GM06990 (cell line): ENCODE measurements at regions not wholly inside any gene's neighbourhood (a gene's known extent, or its start where the extent isn't known, plus 50 kb on each side); places are given as distances from the start of the nearest gene placed in this dataset.

ENCODE experiments used
- DNase-seq: peaks from one replicate; pipeline ENCODE4 v3.0.0-alpha.2; 2011; ENCODE audit not compliant: insufficient read length; ENCODE audit errors: extremely low read depth
- H3K27me3 ChIP-seq: replicated peaks from 2 replicates; pipeline ENCODE4 v1.6.0; 2011; ENCODE audit warnings: low read length; ENCODE audit not compliant: control insufficient read depth, insufficient read depth
- H3K36me3 ChIP-seq: 2 replicates; pipeline ENCODE4 v1.5.1; 2011; ENCODE audit warnings: low read length; ENCODE audit not compliant: control insufficient read depth, insufficient read depth
- H3K4me3 ChIP-seq: replicated peaks from 2 replicates; pipeline ENCODE4 v1.5.1; 2011; ENCODE audit warnings: low read depth, mild to moderate bottlenecking, control low read depth, low read length
- TF ChIP-seq, protein P1 (sequence below): IDR thresholded peaks from 2 replicates; pipeline ENCODE4 v1.5.1; 2011; ENCODE audit warnings: low read length, control low read depth, mild to moderate bottlenecking, inconsistent platforms; ENCODE audit not compliant: insufficient read depth, poor library complexity, severe bottlenecking

DNA sequence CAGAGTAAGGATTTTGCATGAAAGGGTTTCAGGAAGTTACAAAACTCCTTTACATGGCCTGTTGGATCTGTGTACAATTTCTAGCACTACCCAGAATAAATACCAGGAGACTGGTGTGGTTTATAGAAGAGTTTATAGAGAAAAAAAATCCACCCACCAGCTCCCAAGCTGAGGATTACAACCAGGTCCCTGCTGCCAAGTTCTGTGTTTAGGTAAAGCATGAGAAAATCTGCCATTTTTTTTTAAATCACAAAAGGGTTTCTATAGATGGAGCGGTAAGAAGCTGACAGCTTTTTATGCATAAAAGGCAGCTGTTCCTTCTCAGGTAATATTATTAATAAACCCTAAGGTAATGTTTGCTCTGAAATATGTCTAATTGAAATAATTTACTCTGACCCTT lies 545.4 kb upstream of the ZEB2 start:
- Histone ChIP-seq H3K4me3 (no peak overlapping the region), H3K27me3 (no peaks in the 10 kb centered on the region), H3K36me3 (no peaks in the 10 kb centered on the region)
- TF ChIP-seq, protein P1, sequence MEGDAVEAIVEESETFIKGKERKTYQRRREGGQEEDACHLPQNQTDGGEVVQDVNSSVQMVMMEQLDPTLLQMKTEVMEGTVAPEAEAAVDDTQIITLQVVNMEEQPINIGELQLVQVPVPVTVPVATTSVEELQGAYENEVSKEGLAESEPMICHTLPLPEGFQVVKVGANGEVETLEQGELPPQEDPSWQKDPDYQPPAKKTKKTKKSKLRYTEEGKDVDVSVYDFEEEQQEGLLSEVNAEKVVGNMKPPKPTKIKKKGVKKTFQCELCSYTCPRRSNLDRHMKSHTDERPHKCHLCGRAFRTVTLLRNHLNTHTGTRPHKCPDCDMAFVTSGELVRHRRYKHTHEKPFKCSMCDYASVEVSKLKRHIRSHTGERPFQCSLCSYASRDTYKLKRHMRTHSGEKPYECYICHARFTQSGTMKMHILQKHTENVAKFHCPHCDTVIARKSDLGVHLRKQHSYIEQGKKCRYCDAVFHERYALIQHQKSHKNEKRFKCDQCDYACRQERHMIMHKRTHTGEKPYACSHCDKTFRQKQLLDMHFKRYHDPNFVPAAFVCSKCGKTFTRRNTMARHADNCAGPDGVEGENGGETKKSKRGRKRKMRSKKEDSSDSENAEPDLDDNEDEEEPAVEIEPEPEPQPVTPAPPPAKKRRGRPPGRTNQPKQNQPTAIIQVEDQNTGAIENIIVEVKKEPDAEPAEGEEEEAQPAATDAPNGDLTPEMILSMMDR = no peak
- no peak for DNase-seq

DNA sequence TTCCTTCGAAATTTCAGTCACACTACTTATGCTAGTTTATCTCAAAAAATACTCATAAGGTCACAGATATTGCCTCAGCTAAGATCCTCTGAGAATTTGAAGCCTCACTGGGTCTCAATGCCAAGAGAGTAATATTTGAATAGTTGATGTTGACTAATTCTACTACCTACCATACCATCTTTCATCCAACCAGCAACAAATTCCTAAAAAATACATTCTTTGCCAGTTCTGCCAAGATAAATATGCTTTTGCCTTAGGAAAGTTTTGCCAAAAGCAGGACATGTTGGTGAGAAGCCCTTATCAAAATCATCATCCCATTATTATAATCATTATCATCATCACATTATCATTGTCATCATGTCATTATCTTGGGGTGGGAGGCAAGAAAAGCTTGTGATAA lies 544.6 kb upstream of the ZEB2 start:
- Histone ChIP-seq H3K27me3 (no peaks in the 10 kb centered on the region), H3K36me3 (no peaks in the 10 kb centered on the region), H3K4me3 (no peak overlapping the region)
- DNase-seq = no peak
- TF ChIP-seq, protein P1 = no peak

DNA sequence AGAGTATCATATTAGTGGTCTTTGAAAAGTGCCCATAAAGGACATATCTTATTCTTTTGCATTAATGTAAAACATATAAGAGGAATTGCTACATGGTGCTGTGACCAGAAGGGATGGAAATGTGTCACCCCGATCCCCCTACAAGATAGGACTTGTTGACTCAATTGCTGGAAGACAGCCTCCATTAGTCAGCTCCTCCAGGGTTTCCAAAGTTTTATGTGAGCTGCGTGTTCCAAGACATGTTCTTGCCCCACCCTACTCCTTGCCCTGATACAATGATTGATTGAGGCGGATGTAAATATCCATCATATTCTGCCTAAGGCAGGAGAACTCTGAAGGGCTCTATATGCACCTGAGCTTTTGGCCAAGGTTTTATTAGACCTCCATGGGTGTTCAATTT lies 541.0 kb upstream of the ZEB2 start:
- DNase-seq = no peak
- H3K36me3 ChIP-seq = no peaks in the 10 kb centered on the region
- H3K4me3 ChIP-seq = no peak overlapping the region
- TF ChIP-seq, protein P1 = no peak
- no peaks in the 10 kb centered on the region for H3K27me3 ChIP-seq

DNA sequence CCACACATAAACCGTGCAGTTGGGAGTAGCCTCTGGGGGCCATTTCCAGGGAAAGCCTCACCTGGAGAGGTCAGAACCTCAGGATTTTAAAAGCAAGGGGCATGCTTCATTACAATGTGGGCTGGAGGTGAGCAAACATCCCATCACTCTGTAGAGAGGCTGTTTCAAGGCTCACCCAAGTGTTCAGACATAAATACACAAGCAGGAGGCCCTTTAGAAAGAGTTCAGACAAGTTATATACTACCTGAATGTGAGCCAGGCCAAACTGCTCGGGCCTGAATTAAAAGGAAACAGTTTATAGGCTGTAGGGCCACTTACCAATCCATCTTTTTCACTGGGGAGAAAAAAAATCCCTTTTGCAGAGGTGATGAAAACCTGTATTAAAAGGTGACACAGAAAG lies 540.0 kb upstream of the ZEB2 start:
- Histone ChIP-seq H3K36me3 (no peaks in the 10 kb centered on the region), H3K27me3 (no peaks in the 10 kb centered on the region), H3K4me3 (no peak overlapping the region)
- no peak for DNase-seq
- TF ChIP-seq, protein P1 = no peak

DNA sequence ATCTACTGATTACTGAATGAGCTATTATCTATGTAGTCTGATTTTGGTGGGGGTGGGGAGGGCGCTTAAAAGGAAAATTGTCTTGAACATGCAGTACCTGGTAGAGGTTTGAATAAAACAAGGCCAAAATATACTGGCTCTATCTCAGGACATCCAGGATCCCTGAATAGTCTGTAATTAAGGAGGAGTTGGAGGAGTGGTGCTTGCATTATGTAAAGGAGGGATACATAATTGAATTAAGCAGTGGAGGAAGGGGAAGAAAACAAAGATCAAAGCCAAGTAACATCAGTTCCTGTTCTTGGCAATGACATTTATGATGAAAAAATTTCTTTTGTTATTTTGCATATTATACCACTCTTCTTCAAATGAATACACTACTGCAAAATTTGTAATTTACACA lies 539.4 kb upstream of the ZEB2 start:
- no peaks in the 10 kb centered on the region for H3K27me3 ChIP-seq
- H3K36me3 ChIP-seq = no peaks in the 10 kb centered on the region
- no peak for DNase-seq
- H3K4me3 ChIP-seq = no peak overlapping the region
- TF ChIP-seq, protein P1 = no peak

DNA sequence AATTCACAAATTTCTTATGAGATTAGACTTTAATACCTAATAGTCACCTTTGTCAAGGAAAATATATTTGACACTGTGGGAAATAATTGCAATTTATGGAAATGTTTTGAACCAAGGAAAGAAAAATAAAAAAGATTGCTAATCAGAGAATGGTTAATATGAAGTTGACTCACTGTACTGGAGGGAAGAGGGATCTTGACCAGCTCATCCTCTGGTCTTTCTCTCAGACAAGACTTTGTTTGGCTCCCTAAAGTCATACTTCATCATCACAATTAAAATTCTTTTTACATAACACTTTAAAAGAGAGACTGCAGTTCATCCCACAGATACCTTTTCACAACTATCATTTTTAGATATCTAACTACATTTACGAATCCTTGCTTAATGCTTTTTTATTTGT lies 538.5 kb upstream of the ZEB2 start:
- TF ChIP-seq, protein P1 = no peak
- DNase-seq = no peak

More for the DNA sequence above, 538.5 kb upstream of the ZEB2 start:
- Histone ChIP-seq H3K4me3 (no peak overlapping the region), H3K36me3 (no peaks in the 10 kb centered on the region), H3K27me3 (no peaks in the 10 kb centered on the region)
